ENCODE measurements at regions not wholly inside any gene's neighbourhood (a gene's known extent, or its start where the extent isn't known, plus 50 kb on each side); places are given as distances from the start of the nearest gene placed in this dataset.

- peak; percentile 60 for DNase-seq (ENCODE audit: low spot score)
These were observed 265.2 kb upstream of the PPP2R2D start for GRCh38 chr10:131635564-131636015.

GRCh38 chr10:131636116-131636515, 264.7 kb upstream of the PPP2R2D start:
- DNase-seq (ENCODE audit: low spot score), result no peak

- DNase-seq (ENCODE audit: low spot score), result no peak
These were observed 263.7 kb upstream of the PPP2R2D start for GRCh38 chr10:131636841-131637724.

GRCh38 chr10:131638049-131638879, 262.5 kb upstream of the PPP2R2D start:
- DNase-seq (ENCODE audit: low spot score), result no peak

- no peak for DNase-seq (ENCODE audit: low spot score)
These were observed 261.9 kb upstream of the PPP2R2D start for GRCh38 chr10:131638880-131639278.

GRCh38 chr10:131640045-131640644, 260.7 kb upstream of the PPP2R2D start:
- no peak for DNase-seq (ENCODE audit: low spot score)

GRCh38 chr10:131641231-131641630, 259.6 kb upstream of the PPP2R2D start:
- no peak for DNase-seq (ENCODE audit: low spot score)

- DNase-seq (ENCODE audit: low spot score), result no peak
These were observed 258.9 kb upstream of the PPP2R2D start for GRCh38 chr10:131641898-131642297.

- DNase-seq (ENCODE audit: low spot score), result no peak
These were observed 257.8 kb upstream of the PPP2R2D start for GRCh38 chr10:131642966-131643365.

- no peak for DNase-seq (ENCODE audit: low spot score)
These were observed 256.5 kb upstream of the PPP2R2D start for GRCh38 chr10:131644289-131644688.

- no peak for DNase-seq (ENCODE audit: low spot score)
These were observed 255.7 kb upstream of the PPP2R2D start for GRCh38 chr10:131644864-131645658.

- no peak for DNase-seq (ENCODE audit: low spot score)
These were observed 255.1 kb upstream of the PPP2R2D start for GRCh38 chr10:131645756-131646155.

- DNase-seq (ENCODE audit: low spot score), result no peak
These were observed 254.0 kb upstream of the PPP2R2D start for GRCh38 chr10:131646551-131647525.

GRCh38 chr10:131647789-131648188, 253.0 kb upstream of the PPP2R2D start:
- DNase-seq (ENCODE audit: low spot score), result no peak

GRCh38 chr10:131648386-131649020, 252.3 kb upstream of the PPP2R2D start:
- no peak for DNase-seq (ENCODE audit: low spot score)

GRCh38 chr10:131649617-131650016, 251.2 kb upstream of the PPP2R2D start:
- no peak for DNase-seq (ENCODE audit: low spot score)

GRCh38 chr10:131650169-131650705, 250.6 kb upstream of the PPP2R2D start:
- DNase-seq (ENCODE audit: low spot score), result no peak

GRCh38 chr10:131650771-131651673, 249.8 kb upstream of the PPP2R2D start:
- no peak for DNase-seq (ENCODE audit: low spot score)
